ENCODE measurements at regions not wholly inside any gene's neighbourhood (a gene's known extent, or its start where the extent isn't known, plus 50 kb on each side); places are given as distances from the start of the nearest gene placed in this dataset.

- DNase-seq (ENCODE audit: low spot score), result peak; percentile 9
- TF ChIP-seq CTCF (IDR thresholded peaks at IDR 0.05; ENCODE audit: extremely low read depth, missing control alignments), result no peak
These were observed 802.2 kb upstream of the WWC1 start for GRCh38 chr5:167489202-167489601.

DNA sequence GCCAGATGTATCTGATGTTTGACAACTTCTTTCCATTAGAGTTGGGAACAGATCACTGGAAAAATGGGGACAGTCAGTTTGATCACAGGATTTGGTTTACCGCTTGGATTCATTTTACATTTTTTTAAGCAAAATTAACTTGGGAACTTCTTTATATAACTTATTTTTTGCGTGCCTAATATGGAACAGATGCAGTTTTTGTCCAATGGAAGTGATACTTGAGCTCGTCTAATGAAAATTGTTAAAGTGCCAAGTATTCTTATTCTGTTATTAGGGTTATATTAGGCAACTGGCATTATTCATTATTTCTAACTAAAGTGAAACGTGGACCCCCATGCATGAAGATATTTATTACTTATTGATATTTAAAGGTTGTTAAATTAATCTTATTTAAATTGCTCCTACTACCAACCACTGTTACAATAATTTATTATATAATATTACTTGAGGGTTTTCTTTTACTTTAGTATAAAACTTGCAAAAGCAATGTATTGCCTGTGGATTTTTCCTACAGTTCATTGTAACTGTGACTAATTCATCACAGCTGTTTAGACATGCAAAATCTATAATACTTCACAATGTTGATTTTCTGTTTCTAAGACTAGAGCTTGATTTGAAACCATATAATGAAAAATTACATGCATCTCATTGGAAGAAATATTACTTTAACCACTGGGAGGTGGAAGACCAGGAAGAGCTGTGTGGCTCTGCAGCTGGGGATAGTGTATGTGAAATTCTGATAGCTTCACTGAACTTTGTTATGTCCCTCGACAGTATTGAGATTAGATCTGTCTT is 787.3 kb upstream of the WWC1 start:
- DNase-seq (ENCODE audit: low spot score), result no peak
- TF ChIP-seq CTCF (IDR thresholded peaks at IDR 0.05; ENCODE audit: extremely low read depth, missing control alignments), result no peak

DNA sequence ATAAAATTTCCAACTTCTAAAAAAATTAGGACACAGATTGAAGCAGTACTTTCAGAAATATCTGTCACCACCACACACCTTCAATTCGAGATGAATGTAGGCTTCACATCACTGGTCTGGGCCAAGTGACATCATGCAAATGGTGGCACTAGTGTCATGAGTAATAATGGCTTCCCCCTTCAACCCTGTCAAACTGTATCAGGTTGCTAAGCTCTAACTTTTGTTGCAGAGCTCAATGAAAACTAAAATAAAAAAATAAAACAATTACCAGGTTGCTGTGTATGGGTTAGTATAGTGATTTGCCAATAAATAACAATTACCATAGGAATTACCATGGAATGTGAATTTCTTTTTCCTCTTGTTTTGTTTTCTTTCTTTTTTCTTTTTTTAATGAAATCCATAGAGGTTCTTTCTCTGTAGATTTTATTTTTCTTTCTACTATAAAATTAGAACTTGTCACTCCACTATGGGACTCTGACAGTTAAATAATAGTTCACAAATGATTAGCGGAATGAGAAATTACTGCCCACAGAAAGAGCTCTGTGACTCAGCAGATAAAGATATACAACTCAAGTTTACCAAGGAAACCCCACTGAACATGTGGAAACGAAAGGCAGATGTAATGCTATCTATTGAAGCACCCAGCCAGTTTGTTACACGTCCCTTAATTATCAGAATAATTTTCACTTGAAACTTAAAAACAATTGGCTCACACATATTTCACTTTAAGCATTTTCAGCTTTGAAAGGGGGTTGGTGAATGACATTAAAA is 783.8 kb upstream of the WWC1 start:
- no peak for DNase-seq (ENCODE audit: low spot score)
- no peak for TF ChIP-seq CTCF (IDR thresholded peaks at IDR 0.05; ENCODE audit: extremely low read depth, missing control alignments)

DNA sequence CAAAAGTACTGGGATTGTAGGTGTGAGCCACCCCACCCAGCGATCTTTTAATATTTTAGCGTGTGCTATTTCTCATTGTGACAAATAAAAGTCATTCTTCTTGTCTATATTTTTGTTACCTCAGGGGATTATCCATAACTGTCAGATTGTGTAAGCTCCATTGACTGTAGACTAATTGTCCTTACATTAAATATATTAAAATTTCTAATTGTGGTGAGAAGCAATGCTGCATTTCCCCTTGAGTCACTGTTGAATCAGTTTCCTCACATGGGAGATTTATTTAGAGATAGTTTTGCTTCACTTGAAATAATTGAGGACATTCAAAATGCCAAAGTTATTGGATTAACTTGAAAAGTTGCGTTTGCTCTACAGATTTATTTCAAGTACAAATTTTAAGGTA is 782.4 kb upstream of the WWC1 start:
- no peak for TF ChIP-seq CTCF (IDR thresholded peaks at IDR 0.05; ENCODE audit: extremely low read depth, missing control alignments)
- DNase-seq (ENCODE audit: low spot score), result no peak

DNA sequence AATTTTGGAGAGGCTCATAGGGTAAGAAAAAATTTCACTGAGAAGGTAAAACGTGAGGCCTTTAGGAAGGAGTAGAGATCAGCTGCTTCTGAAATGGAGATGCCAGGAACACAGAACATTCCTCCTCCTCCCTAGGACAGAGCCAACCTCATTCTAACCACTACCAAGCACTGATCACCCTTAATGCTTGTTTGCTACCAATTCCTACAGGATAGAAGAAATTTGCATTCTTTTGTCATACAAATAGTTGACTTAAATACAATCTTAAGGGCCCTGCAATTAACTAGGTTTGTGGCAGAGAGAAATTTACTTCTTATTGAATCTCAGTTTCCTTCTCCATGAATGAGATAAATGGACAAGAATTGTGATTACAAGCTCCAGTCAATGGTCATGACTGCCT is 780.2 kb upstream of the WWC1 start:
- no peak for TF ChIP-seq CTCF (IDR thresholded peaks at IDR 0.05; ENCODE audit: extremely low read depth, missing control alignments)

GRCh38 chr5:167512111-167512510 is 779.3 kb upstream of the WWC1 start:
- no peak for DNase-seq (ENCODE audit: low spot score)
- no peak for TF ChIP-seq CTCF (IDR thresholded peaks at IDR 0.05; ENCODE audit: extremely low read depth, missing control alignments)

More for the DNA sequence above, 780.2 kb upstream of the WWC1 start:
- DNase-seq (ENCODE audit: low spot score), result no peak

- DNase-seq (ENCODE audit: low spot score), result no peak
- no peak for TF ChIP-seq CTCF (IDR thresholded peaks at IDR 0.05; ENCODE audit: extremely low read depth, missing control alignments)
These were observed 778.1 kb upstream of the WWC1 start for GRCh38 chr5:167513381-167513780.
